GM12878 (cell line): ENCODE measurements at regions not wholly inside any gene's neighbourhood (a gene's known extent, or its start where the extent isn't known, plus 50 kb on each side); places are given as distances from the start of the nearest gene placed in this dataset.

Source experiments
- ATAC-seq: fragments of 200-7000 bp; cut with Tn5 transposase; 3 replicates; pipeline ENCODE4 v1.9.1; 2020; ENCODE audit warnings: mild to moderate bottlenecking, moderate library complexity
- BruUV-seq: library from RNA; stranded (reverse); fragments of 400-500 nt; replicated peaks from 2 replicates; lab custom pipeline; 2021; lab: Mats Ljungman, UMichigan
- CTCF ChIA-PET: fragments of 300-600 bp; sonication (Branson Sonifier 250); formaldehyde crosslinking; extraction: SDS; loops from one replicate; lab custom pipeline; 2021; ENCODE audit warnings: inconsistent platforms; lab: Yijun Ruan, JAX
- POLR2A ChIA-PET: fragments of 350-600 bp; formaldehyde crosslinking; extraction: SDS; loops from one replicate; lab custom pipeline; 2021; ENCODE audit warnings: inconsistent platforms; lab: Charles Lee
- RAD21 ChIA-PET: fragments of 300-600 bp; sonication (Branson Sonifier 250); formaldehyde crosslinking; loops from one replicate; lab custom pipeline; 2023; ENCODE audit warnings: antibody characterized with exemption; ENCODE audit not compliant: unreplicated experiment; lab: Charles Lee
- SMC1A ChIA-PET: fragments of 300-600 bp; sonication (Branson Sonifier 250); formaldehyde crosslinking; loops from one replicate; lab custom pipeline; 2023; ENCODE audit not compliant: unreplicated experiment, uncharacterized antibody; lab: Charles Lee
- DNase-seq: peaks from one replicate; pipeline ENCODE4 v3.0.0-alpha.2; 2011; ENCODE audit warnings: low read depth, low spot score
- FAIRE-seq: peaks from 3 replicates; lab custom pipeline; 2011; peaks lifted over from hg19 to GRCh38; lab: Jason Lieb, UNC
- H2AFZ ChIP-seq: 2 replicates; pipeline ENCODE4 v1.6.0; 2011; ENCODE audit warnings: low read depth, low read length, control low read depth; ENCODE audit not compliant: control insufficient read depth
- H3K27ac ChIP-seq: 2 replicates; pipeline ENCODE4 v1.5.1; 2011; ENCODE audit warnings: control low read depth; ENCODE audit not compliant: control insufficient read depth, insufficient read depth
- H3K27me3 ChIP-seq, 2 experiments: replicated peaks in 1 of 2; 2 replicates each; pipeline versions ENCODE4 v1.6.0 to v1.6.1; 2011; ENCODE audit warnings: low read length in 1 of 2; ENCODE audit not compliant: control insufficient read depth in 2 of 2, insufficient read depth in 2 of 2
- H3K36me3 ChIP-seq, 2 experiments: 2 replicates each; pipeline ENCODE4 v1.5.1; 2011; ENCODE audit warnings: low read length in 1 of 2; ENCODE audit not compliant: control insufficient read depth in 2 of 2, insufficient read depth in 2 of 2
- H3K4me1 ChIP-seq: 2 replicates; pipeline ENCODE4 v1.6.1; 2011; ENCODE audit warnings: mild to moderate bottlenecking, low read length, moderate library complexity, mixed read lengths; ENCODE audit not compliant: control insufficient read depth, insufficient read depth
- H3K4me2 ChIP-seq: 2 replicates; pipeline ENCODE4 v1.6.0; 2011; ENCODE audit warnings: control low read depth; ENCODE audit not compliant: control insufficient read depth, insufficient read depth
- H3K4me3 ChIP-seq: fragments of 200-600 bp; sonication (generic); 2 replicates; pipeline ENCODE4 v1.5.1; 2016
- H3K79me2 ChIP-seq: 2 replicates; pipeline ENCODE4 v1.6.0; 2011; ENCODE audit warnings: low read length; ENCODE audit not compliant: control insufficient read depth, insufficient read depth
- H3K9ac ChIP-seq: 2 replicates; pipeline ENCODE4 v1.8.0; 2011; ENCODE audit warnings: low read length, control low read depth, mixed read lengths; ENCODE audit not compliant: control insufficient read depth, insufficient read depth
- H3K9me3 ChIP-seq: replicated peaks from 3 replicates; pipeline ENCODE4 v1.5.1; 2011; ENCODE audit warnings: mild to moderate bottlenecking, low read length; ENCODE audit not compliant: control insufficient read depth, insufficient read depth
- H4K20me1 ChIP-seq: 2 replicates; pipeline ENCODE4 v1.6.0; 2011; ENCODE audit not compliant: control insufficient read depth, insufficient read depth
- ATF2 ChIP-seq: IDR thresholded peaks from 2 replicates; pipeline ENCODE4 v1.6.1; 2012; ENCODE audit warnings: low read length, inconsistent platforms
- E2F4 ChIP-seq: IDR thresholded peaks from 2 replicates; pipeline ENCODE4 v1.6.1; 2012; ENCODE audit warnings: low read depth, low read length, improper control_type of control experiment
- EGR1 ChIP-seq, 2 experiments: IDR thresholded peaks; 1 replicate in 1 of 2; 2 replicates in 1 of 2; pipeline ENCODE4 v1.6.1; 2011 to 2012; ENCODE audit warnings: low read depth in 2 of 2, low read length in 2 of 2, borderline replicate concordance in 1 of 2, mild to moderate bottlenecking in 1 of 2, moderate library complexity in 1 of 2
- ELK1 ChIP-seq: IDR thresholded peaks from 2 replicates; pipeline ENCODE4 v1.6.1; 2012; ENCODE audit warnings: low read depth, low read length, improper control_type of control experiment
- HSF1 ChIP-seq: fragments of 150-350 bp; IDR thresholded peaks from 2 replicates; pipeline ENCODE4 v1.6.1; 2014; ENCODE audit warnings: mild to moderate bottlenecking, low read depth, low read length
- IRF5 ChIP-seq: fragments of 450-650 bp; IDR thresholded peaks from 2 replicates; pipeline ENCODE4 v1.6.1; 2017; ENCODE audit warnings: borderline replicate concordance
- PAX5 ChIP-seq: IDR thresholded peaks from 2 replicates; pipeline ENCODE4 v1.6.1; 2011; ENCODE audit warnings: low read depth, low read length, borderline replicate concordance
- SIN3A ChIP-seq: IDR thresholded peaks from 2 replicates; pipeline ENCODE4 v1.6.1; 2012; ENCODE audit warnings: low read depth, low read length, improper control_type of control experiment
- SIX5 ChIP-seq: IDR thresholded peaks from 2 replicates; pipeline ENCODE4 v1.6.1; 2011; ENCODE audit warnings: mild to moderate bottlenecking, low read depth, low read length, moderate library complexity; ENCODE audit not compliant: severe bottlenecking
- USF1 ChIP-seq: IDR thresholded peaks from 2 replicates; pipeline ENCODE4 v1.6.1; 2011; ENCODE audit warnings: borderline replicate concordance, low read depth, mild to moderate bottlenecking, moderate library complexity, mixed read lengths, low read length; ENCODE audit not compliant: insufficient read depth; ENCODE audit errors: extremely low read length
- ZBTB33 ChIP-seq: fragments of 450-650 bp; IDR thresholded peaks from 2 replicates; pipeline ENCODE4 v1.6.1; 2017; ENCODE audit warnings: mild to moderate bottlenecking
- ZNF217 ChIP-seq: fragments of 450-650 bp; IDR thresholded peaks from 2 replicates; pipeline ENCODE4 v1.6.1; 2017; ENCODE audit warnings: antibody characterized with exemption, mild to moderate bottlenecking
- WGBS: methylation state at CpG from one replicate; pipeline ENCODE4 v1.1.6; 2016; ENCODE audit warnings: low lambda C conversion rate; ENCODE audit not compliant: insufficient replicate concordance, insufficient coverage; ENCODE audit errors: missing lambda C conversion rate; 5-methylcytosine and 5-hydroxymethylcytosine counted together
- in situ Hi-C: fragments of 300-500 bp; cut with MboI; formaldehyde crosslinking; loops from 9 replicates; pipeline ENCODE4 v1.14.3; 2018; ENCODE audit warnings: mixed read lengths
- intact Hi-C: fragments of 100-400 bp; cut with micrococcal nuclease; formaldehyde crosslinking; loops from one replicate; pipeline ENCODE4 v1.14.2; 2022; ENCODE audit not compliant: unreplicated experiment

- TF ChIP-seq E2F4 = no peak
Measured at GRCh38 chr5:111933086-111933485, 176.1 kb upstream of the NREP start (continued).

- H3K27ac ChIP-seq = no peak overlapping the region
- no peak for TF ChIP-seq ELK1
- TF ChIP-seq SIX5 = no peak
- no peak for TF ChIP-seq USF1
- no peak for TF ChIP-seq HSF1
- TF ChIP-seq EGR1 (IDR thresholded peaks at IDR 0.05; ENCODE audit: borderline replicate concordance in 1 of 2, low read depth in 2 of 2, low read length in 2 of 2) = no peak
- TF ChIP-seq ATF2 = no peak
- TF ChIP-seq PAX5 = no peak
- TF ChIP-seq ZBTB33 = no peak
- TF ChIP-seq IRF5 = no peak
- no peak for TF ChIP-seq SIN3A
- TF ChIP-seq ZNF217 = no peak
- TF ChIP-seq, all 136 proteins: peak for 0
- intact Hi-C loops = no loop called here
- BruUV-seq = no TSS peak
- FAIRE-seq (no peak), DNase-seq (no peak), ATAC-seq (no peak)
- H4K20me1 ChIP-seq = no peaks in the 10 kb centered on the region
- H3K36me3 ChIP-seq = no peaks in the 10 kb centered on the region
- WGBS = 52% methylated on average over 5 of the region's 5 CpGs
- no peaks in the 10 kb centered on the region for H3K4me1 ChIP-seq
- H3K4me2 ChIP-seq = no peak overlapping the region
- ChIA-PET CTCF (no interaction called here), POLR2A (no interaction called here), RAD21 (interaction anchor here (0.9 to 1.0 kb wide), 2 partner anchors 11 to 91 kb away, joined by 3 read pairs; no protein-coding TSS in a partner anchor), SMC1A (interaction anchor here (1.2 to 1.3 kb wide), 2 partner anchors 9 to 379 kb away, joined by 3 to 4 read pairs; no protein-coding TSS in a partner anchor)
- H3K4me3 ChIP-seq = no peak overlapping the region
- no peak overlapping the region for H3K9ac ChIP-seq
- no peaks in the 10 kb centered on the region for H3K79me2 ChIP-seq
- H3K9me3 ChIP-seq = no peaks in the 10 kb centered on the region; the same call in 2 of the 3 replicates
- H2AFZ ChIP-seq = no peak overlapping the region
- H3K27me3 ChIP-seq = no peaks in the 10 kb centered on the region
- in situ Hi-C loops = no loop called here
Measured at GRCh38 chr5:111932628-111933027, 175.6 kb upstream of the NREP start.
